ENCODE measurements at regions not wholly inside any gene's neighbourhood (a gene's known extent, or its start where the extent isn't known, plus 50 kb on each side); places are given as distances from the start of the nearest gene placed in this dataset.

DNA sequence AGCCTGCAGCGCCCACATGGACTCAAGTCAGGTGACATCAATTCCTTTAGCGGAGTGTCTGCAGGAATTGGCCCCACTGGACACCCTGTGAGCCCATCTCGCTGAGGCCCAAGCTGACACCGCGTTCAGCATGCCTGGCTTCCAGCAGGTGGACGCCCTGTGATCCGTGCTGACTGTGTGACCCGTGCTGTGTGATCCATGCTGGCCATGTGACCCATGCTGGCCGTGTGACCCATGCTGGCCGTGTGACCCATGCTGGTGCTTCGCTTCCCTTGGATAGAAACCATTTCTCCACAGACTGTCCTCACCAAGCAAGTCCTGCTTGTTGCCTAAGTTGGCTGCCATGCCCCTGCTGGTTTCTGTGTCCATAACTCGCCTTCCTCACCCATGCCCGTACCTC lies 392.1 kb downstream of the BRD1 start:
- in situ Hi-C loops (cut with HindIII; ENCODE audit: extremely low pct_ligation_motif_present, low pct_unique_long_range_greater_than_20kb) (no loop called here), intact Hi-C loops (cut with micrococcal nuclease; ENCODE audit: unreplicated experiment) (loop anchor here (10.0 kb wide), 1 partner anchor 289 kb away; no protein-coding TSS in a partner anchor)
- no peaks in the 10 kb centered on the region for H3K9me3 ChIP-seq (ENCODE audit: low read length)
- FAIRE-seq (no peak), ATAC-seq (no peak), DNase-seq (ENCODE audit: low spot score) (no peak)
- H3K36me3 ChIP-seq (replicated peaks in 1 of 2; ENCODE audit: control insufficient read depth in 1 of 2, insufficient read depth in 2 of 2, low read length in 2 of 2) = no peaks in the 10 kb centered on the region
- WGBS (ENCODE audit: low lambda C conversion rate) = 11% methylated on average over 1 of the region's 13 CpGs
- peaks cover 3% of the 10 kb centered on the region; the same call in 1 of the 2 replicates for H4K20me1 ChIP-seq (ENCODE audit: insufficient read depth, low read length)
- CTCF ChIA-PET (ENCODE audit: low intra/inter-chr PET ratio, low total read pairs) = no interaction called here
- BruUV-seq (replicated peaks) = no TSS peak
- no peak overlapping the region for H3K9ac ChIP-seq (ENCODE audit: insufficient read depth, low read depth, low read length)
- POLR2A ChIA-PET = no interaction called here
- no peak overlapping the region for H2AFZ ChIP-seq (ENCODE audit: low read length)
- peaks cover 4 to 59% of the 10 kb centered on the region in 2 experiments for H3K27me3 ChIP-seq (ENCODE audit: control insufficient read depth in 1 of 2, insufficient read depth in 2 of 2, low read length in 2 of 2)
- no peak overlapping the region for H3K27ac ChIP-seq (ENCODE audit: extremely low read length, insufficient read depth, low read length)
- H3K4me2 ChIP-seq (ENCODE audit: low read depth, low read length) = no peak overlapping the region
- TF ChIP-seq, protein P1, sequence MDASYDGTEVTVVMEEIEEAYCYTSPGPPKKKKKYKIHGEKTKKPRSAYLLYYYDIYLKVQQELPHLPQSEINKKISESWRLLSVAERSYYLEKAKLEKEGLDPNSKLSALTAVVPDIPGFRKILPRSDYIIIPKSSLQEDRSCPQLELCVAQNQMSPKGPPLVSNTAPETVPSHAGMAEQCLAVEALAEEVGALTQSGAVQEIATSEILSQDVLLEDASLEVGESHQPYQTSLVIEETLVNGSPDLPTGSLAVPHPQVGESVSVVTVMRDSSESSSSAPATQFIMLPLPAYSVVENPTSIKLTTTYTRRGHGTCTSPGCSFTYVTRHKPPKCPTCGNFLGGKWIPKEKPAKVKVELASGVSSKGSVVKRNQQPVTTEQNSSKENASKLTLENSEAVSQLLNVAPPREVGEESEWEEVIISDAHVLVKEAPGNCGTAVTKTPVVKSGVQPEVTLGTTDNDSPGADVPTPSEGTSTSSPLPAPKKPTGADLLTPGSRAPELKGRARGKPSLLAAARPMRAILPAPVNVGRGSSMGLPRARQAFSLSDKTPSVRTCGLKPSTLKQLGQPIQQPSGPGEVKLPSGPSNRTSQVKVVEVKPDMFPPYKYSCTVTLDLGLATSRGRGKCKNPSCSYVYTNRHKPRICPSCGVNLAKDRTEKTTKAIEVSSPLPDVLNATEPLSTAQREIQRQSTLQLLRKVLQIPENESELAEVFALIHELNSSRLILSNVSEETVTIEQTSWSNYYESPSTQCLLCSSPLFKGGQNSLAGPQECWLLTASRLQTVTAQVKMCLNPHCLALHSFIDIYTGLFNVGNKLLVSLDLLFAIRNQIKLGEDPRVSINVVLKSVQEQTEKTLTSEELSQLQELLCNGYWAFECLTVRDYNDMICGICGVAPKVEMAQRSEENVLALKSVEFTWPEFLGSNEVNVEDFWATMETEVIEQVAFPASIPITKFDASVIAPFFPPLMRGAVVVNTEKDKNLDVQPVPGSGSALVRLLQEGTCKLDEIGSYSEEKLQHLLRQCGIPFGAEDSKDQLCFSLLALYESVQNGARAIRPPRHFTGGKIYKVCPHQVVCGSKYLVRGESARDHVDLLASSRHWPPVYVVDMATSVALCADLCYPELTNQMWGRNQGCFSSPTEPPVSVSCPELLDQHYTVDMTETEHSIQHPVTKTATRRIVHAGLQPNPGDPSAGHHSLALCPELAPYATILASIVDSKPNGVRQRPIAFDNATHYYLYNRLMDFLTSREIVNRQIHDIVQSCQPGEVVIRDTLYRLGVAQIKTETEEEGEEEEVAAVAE (CRISPR knock-in tag; IDR thresholded peaks at IDR 0.05; ENCODE audit: borderline replicate concordance) = no peak
- no peak for TF ChIP-seq SNAPC2 (CRISPR knock-in tag; IDR thresholded peaks at IDR 0.05)
- no peak for TF ChIP-seq YEATS4 (CRISPR knock-in tag; IDR thresholded peaks at IDR 0.05; ENCODE audit: borderline replicate concordance)
- no peak for TF ChIP-seq ZNF609 (CRISPR knock-in tag; IDR thresholded peaks at IDR 0.05; ENCODE audit: borderline replicate concordance)
- TF ChIP-seq ZNF670 (CRISPR knock-in tag; IDR thresholded peaks at IDR 0.05; ENCODE audit: borderline replicate concordance) = no peak
- TF ChIP-seq PHF21A (CRISPR knock-in tag; IDR thresholded peaks at IDR 0.05) = no peak
- TF ChIP-seq, protein P2, sequence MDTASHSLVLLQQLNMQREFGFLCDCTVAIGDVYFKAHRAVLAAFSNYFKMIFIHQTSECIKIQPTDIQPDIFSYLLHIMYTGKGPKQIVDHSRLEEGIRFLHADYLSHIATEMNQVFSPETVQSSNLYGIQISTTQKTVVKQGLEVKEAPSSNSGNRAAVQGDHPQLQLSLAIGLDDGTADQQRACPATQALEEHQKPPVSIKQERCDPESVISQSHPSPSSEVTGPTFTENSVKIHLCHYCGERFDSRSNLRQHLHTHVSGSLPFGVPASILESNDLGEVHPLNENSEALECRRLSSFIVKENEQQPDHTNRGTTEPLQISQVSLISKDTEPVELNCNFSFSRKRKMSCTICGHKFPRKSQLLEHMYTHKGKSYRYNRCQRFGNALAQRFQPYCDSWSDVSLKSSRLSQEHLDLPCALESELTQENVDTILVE (CRISPR knock-in tag; IDR thresholded peaks at IDR 0.05) = no peak
- TF ChIP-seq ZNF772 (CRISPR knock-in tag; IDR thresholded peaks at IDR 0.05) = no peak
- TF ChIP-seq RFX3 (CRISPR knock-in tag; IDR thresholded peaks at IDR 0.05) = no peak
- TF ChIP-seq KLF16 (CRISPR knock-in tag; IDR thresholded peaks at IDR 0.05) = no peak
- no peak for TF ChIP-seq ZFP37 (CRISPR knock-in tag; IDR thresholded peaks at IDR 0.05; ENCODE audit: borderline replicate concordance)
- TF ChIP-seq MTF2 (CRISPR knock-in tag; IDR thresholded peaks at IDR 0.05; ENCODE audit: borderline replicate concordance) = no peak
- no peak for TF ChIP-seq ZNF75D (CRISPR knock-in tag; IDR thresholded peaks at IDR 0.05; ENCODE audit: borderline replicate concordance)
- no peak for TF ChIP-seq ZNF256 (CRISPR knock-in tag; conservative IDR thresholded peaks at IDR 0.05)
- no peaks in the 10 kb centered on the region for H3K4me1 ChIP-seq (ENCODE audit: insufficient read depth, low read length)
- H3K79me2 ChIP-seq (ENCODE audit: insufficient read depth, low read length) = no peaks in the 10 kb centered on the region
- H3K4me3 ChIP-seq (replicated peaks in 1 of 3; ENCODE audit: insufficient read depth in 1 of 3, low read depth in 2 of 3, low read length in 3 of 3) = no peak overlapping the region

Measured in HepG2 (cell line).